Keratinocyte (primary cell): ENCODE measurements at regions not wholly inside any gene's neighbourhood (a gene's known extent, or its start where the extent isn't known, plus 50 kb on each side); places are given as distances from the start of the nearest gene placed in this dataset.

Experiments used
- EZH2 ChIP-seq: IDR thresholded peaks from one replicate; pipeline ENCODE4 v1.6.1; 2012; ENCODE audit warnings: inconsistent platforms, mild to moderate bottlenecking, low read length, moderate library complexity
- TF ChIP-seq, protein P1 (sequence below), 3 experiments: IDR thresholded peaks in 1 of 3; conservative IDR thresholded peaks in 1 of 3; optimal IDR thresholded peaks in 1 of 3; 2 replicates in 2 of 3; 3 replicates in 1 of 3; pipeline versions ENCODE3 to v1.5.1; 2011; ENCODE audit warnings: low read length in 3 of 3, mild to moderate bottlenecking in 3 of 3, moderate library complexity in 2 of 3, control low read depth in 1 of 3, inconsistent platforms in 1 of 3; ENCODE audit not compliant: insufficient read depth in 2 of 3; ENCODE audit errors: extremely low read depth in 1 of 3

DNA sequence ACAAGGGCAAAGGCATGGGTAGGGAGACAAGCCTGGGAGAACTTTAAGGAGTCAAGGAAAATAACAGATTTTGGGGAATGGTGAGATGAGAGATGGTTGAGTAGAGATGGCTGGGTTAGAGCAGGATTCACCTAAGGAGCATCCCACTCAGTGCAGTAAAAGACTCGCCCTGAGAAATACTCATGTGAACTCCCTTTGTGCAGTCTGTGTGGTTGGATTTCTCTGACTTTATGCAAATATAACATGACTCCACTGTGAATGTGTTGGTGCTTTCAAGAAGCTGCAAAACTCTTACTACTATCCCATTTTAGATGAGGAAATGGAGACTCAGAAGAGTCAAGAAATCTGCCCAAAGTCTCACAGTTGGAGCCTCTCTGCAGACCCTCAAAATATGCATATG lies 129.8 kb upstream of the LIMCH1 start:
- TF ChIP-seq, protein P1, sequence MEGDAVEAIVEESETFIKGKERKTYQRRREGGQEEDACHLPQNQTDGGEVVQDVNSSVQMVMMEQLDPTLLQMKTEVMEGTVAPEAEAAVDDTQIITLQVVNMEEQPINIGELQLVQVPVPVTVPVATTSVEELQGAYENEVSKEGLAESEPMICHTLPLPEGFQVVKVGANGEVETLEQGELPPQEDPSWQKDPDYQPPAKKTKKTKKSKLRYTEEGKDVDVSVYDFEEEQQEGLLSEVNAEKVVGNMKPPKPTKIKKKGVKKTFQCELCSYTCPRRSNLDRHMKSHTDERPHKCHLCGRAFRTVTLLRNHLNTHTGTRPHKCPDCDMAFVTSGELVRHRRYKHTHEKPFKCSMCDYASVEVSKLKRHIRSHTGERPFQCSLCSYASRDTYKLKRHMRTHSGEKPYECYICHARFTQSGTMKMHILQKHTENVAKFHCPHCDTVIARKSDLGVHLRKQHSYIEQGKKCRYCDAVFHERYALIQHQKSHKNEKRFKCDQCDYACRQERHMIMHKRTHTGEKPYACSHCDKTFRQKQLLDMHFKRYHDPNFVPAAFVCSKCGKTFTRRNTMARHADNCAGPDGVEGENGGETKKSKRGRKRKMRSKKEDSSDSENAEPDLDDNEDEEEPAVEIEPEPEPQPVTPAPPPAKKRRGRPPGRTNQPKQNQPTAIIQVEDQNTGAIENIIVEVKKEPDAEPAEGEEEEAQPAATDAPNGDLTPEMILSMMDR (optimal IDR thresholded peaks at IDR 0.05 in 1 of 3, IDR thresholded peaks at IDR 0.05 in 1 of 3, conservative IDR thresholded peaks at IDR 0.05 in 1 of 3; ENCODE audit: extremely low read depth in 1 of 3, insufficient read depth in 2 of 3, low read length in 3 of 3): no peak
- TF ChIP-seq EZH2: no peak
